ENCODE measurements at regions not wholly inside any gene's neighbourhood (a gene's known extent, or its start where the extent isn't known, plus 50 kb on each side); places are given as distances from the start of the nearest gene placed in this dataset.

GRCh38 chr12:75921622-75922289 lies 109.8 kb downstream of the PHLDA1 start:
- Histone ChIP-seq H3K9me3 (ENCODE audit: low read length) (peaks cover 21% of the 10 kb centered on the region), H4K20me1 (ENCODE audit: low read length) (no peaks in the 10 kb centered on the region), H3K79me2 (ENCODE audit: low read length) (no peaks in the 10 kb centered on the region), H3K27me3 (ENCODE audit: low read length) (no peaks in the 10 kb centered on the region), H3K4me3 (ENCODE audit: low read length) (no peak overlapping the region), H3K4me2 (ENCODE audit: low read length) (no peak overlapping the region), H3K9ac (ENCODE audit: low read length) (no peak overlapping the region), H2AFZ (ENCODE audit: low read length) (peak overlapping the region; percentile 66), H3F3A (ENCODE audit: low read length, unreplicated experiment) (no peaks in the 10 kb centered on the region), H3K4me1 (ENCODE audit: insufficient read depth, low read length) (no peaks in the 10 kb centered on the region), H3K36me3 (ENCODE audit: low read depth, low read length) (peaks cover 12% of the 10 kb centered on the region; the same call in 1 of the 2 replicates), H3K27ac (ENCODE audit: low read length) (no peak overlapping the region), H3K9me2 (replicated peaks; ENCODE audit: low read length) (no peaks in the 10 kb centered on the region)
- ATAC-seq: peak; percentile 45
- BruUV-seq (replicated peaks): no TSS peak
- POLR2A ChIA-PET (ENCODE audit: unreplicated experiment): no interaction called here
- TF ChIP-seq EZH2 (IDR thresholded peaks at IDR 0.05; ENCODE audit: low read length, unreplicated experiment) (no peak), EZH2phosphoT487 (IDR thresholded peaks at IDR 0.05; ENCODE audit: borderline replicate concordance, low read length) (no peak)
- no peak for DNase-seq
- CTCF ChIA-PET: no interaction called here
- intact Hi-C loops (cut with micrococcal nuclease): no loop called here

- no peaks in the 10 kb centered on the region for H3K9me2 ChIP-seq (replicated peaks; ENCODE audit: low read length)
- no peaks in the 10 kb centered on the region for H3K36me3 ChIP-seq (ENCODE audit: low read depth, low read length)
- H3K9me3 ChIP-seq (ENCODE audit: low read length): no peaks in the 10 kb centered on the region
- H3K9ac ChIP-seq (ENCODE audit: low read length): no peak overlapping the region
- H3F3A ChIP-seq (ENCODE audit: low read length, unreplicated experiment): no peaks in the 10 kb centered on the region
- H3K27me3 ChIP-seq (ENCODE audit: low read length): no peaks in the 10 kb centered on the region
- ATAC-seq (no peak), DNase-seq (no peak)
- POLR2A ChIA-PET (ENCODE audit: unreplicated experiment): no interaction called here
- intact Hi-C loops (cut with micrococcal nuclease): no loop called here
- H3K4me1 ChIP-seq (ENCODE audit: insufficient read depth, low read length): no peaks in the 10 kb centered on the region
- CTCF ChIA-PET: no interaction called here
- no peak overlapping the region for H3K27ac ChIP-seq (ENCODE audit: low read length)
- H2AFZ ChIP-seq (ENCODE audit: low read length): no peak overlapping the region
- TF ChIP-seq CTCF (conservative IDR thresholded peaks at IDR 0.05; ENCODE audit: low read depth, low read length) (no peak), EZH2 (IDR thresholded peaks at IDR 0.05; ENCODE audit: low read length, unreplicated experiment) (no peak), EZH2phosphoT487 (IDR thresholded peaks at IDR 0.05; ENCODE audit: borderline replicate concordance, low read length) (no peak)
- no TSS peak for BruUV-seq (replicated peaks)
- H3K4me3 ChIP-seq (ENCODE audit: low read length): no peak overlapping the region
- no peaks in the 10 kb centered on the region for H3K79me2 ChIP-seq (ENCODE audit: low read length)
- no peak overlapping the region for H3K4me2 ChIP-seq (ENCODE audit: low read length)
- H4K20me1 ChIP-seq (ENCODE audit: low read length): no peaks in the 10 kb centered on the region
Measured at GRCh38 chr12:75917715-75918114, 113.9 kb downstream of the PHLDA1 start.

GRCh38 chr12:75917083-75917482 lies 114.5 kb downstream of the PHLDA1 start:
- intact Hi-C loops (cut with micrococcal nuclease): no loop called here
- no TSS peak for BruUV-seq (replicated peaks)
- H3K27ac ChIP-seq (ENCODE audit: low read length): no peak overlapping the region
- H3K9ac ChIP-seq (ENCODE audit: low read length): no peak overlapping the region
- H3K9me2 ChIP-seq (replicated peaks; ENCODE audit: low read length): no peaks in the 10 kb centered on the region
- H2AFZ ChIP-seq (ENCODE audit: low read length): no peak overlapping the region
- no peak for ATAC-seq
- H3K4me2 ChIP-seq (ENCODE audit: low read length): no peak overlapping the region
- no peaks in the 10 kb centered on the region for H4K20me1 ChIP-seq (ENCODE audit: low read length)
- H3K9me3 ChIP-seq (ENCODE audit: low read length): no peaks in the 10 kb centered on the region
- H3K36me3 ChIP-seq (ENCODE audit: low read depth, low read length): no peaks in the 10 kb centered on the region
- no peak overlapping the region for H3K4me3 ChIP-seq (ENCODE audit: low read length)
- CTCF ChIA-PET: no interaction called here
- no peaks in the 10 kb centered on the region for H3K4me1 ChIP-seq (ENCODE audit: insufficient read depth, low read length)
- TF ChIP-seq CTCF (conservative IDR thresholded peaks at IDR 0.05; ENCODE audit: low read depth, low read length) (no peak), EZH2 (IDR thresholded peaks at IDR 0.05; ENCODE audit: low read length, unreplicated experiment) (no peak), EZH2phosphoT487 (IDR thresholded peaks at IDR 0.05; ENCODE audit: borderline replicate concordance, low read length) (no peak)
- H3K27me3 ChIP-seq (ENCODE audit: low read length): no peaks in the 10 kb centered on the region
- no peaks in the 10 kb centered on the region for H3F3A ChIP-seq (ENCODE audit: low read length, unreplicated experiment)
- POLR2A ChIA-PET (ENCODE audit: unreplicated experiment): no interaction called here
- no peaks in the 10 kb centered on the region for H3K79me2 ChIP-seq (ENCODE audit: low read length)
- DNase-seq: no peak

Measured in PC-3 (cell line).